Caco-2 (cell line): ENCODE measurements at regions not wholly inside any gene's neighbourhood (a gene's known extent, or its start where the extent isn't known, plus 50 kb on each side); places are given as distances from the start of the nearest gene placed in this dataset.

Experiments used
- BruUV-seq: library from RNA; stranded (reverse); fragments of 400-500 nt; replicated peaks from 2 replicates; lab custom pipeline; 2021; lab: Mats Ljungman, UMichigan
- CTCF ChIA-PET: fragments of 300-600 bp; sonication (Branson Sonifier 250); formaldehyde crosslinking; loops from one replicate; lab custom pipeline; 2022; ENCODE audit warnings: antibody characterized with exemption; lab: Charles Lee
- POLR2A ChIA-PET: fragments of 300-600 bp; sonication (Branson Sonifier 250); formaldehyde crosslinking; loops from one replicate; lab custom pipeline; 2022; ENCODE audit warnings: antibody characterized with exemption; lab: Charles Lee
- DNase-seq, 2 experiments: peaks; one replicate each; pipeline versions ENCODE4 v3.0.0 to v3.0.0-alpha.2; 2020 to 2022
- H3K27me3 ChIP-seq: replicated peaks from 2 replicates; pipeline ENCODE4 v1.6.0; 2011; ENCODE audit warnings: low read length; ENCODE audit not compliant: control insufficient read depth, insufficient read depth
- H3K36me3 ChIP-seq: 2 replicates; pipeline ENCODE4 v1.5.1; 2011; ENCODE audit warnings: low read length; ENCODE audit not compliant: control insufficient read depth, insufficient read depth
- H3K4me1 ChIP-seq: fragments of 250-450 bp; sonication (Bioruptor Pico); 2 replicates; pipeline ENCODE4 v1.5.1; 2020; ENCODE audit warnings: mild to moderate bottlenecking
- H3K4me3 ChIP-seq: 2 replicates; pipeline ENCODE4 v1.5.1; 2011; ENCODE audit warnings: low read depth, mild to moderate bottlenecking, control low read depth, low read length
- H3K9me3 ChIP-seq: fragments of 250-450 bp; sonication (Bioruptor Pico); 2 replicates; pipeline ENCODE4 v1.5.1; 2020; ENCODE audit warnings: mild to moderate bottlenecking, moderate library complexity
- H3K27ac Mint-ChIP-seq: one replicate; pipeline ENCODE4 v1.8.0; 2022; ENCODE audit warnings: mixed read lengths; ENCODE audit not compliant: unreplicated experiment
- H3K27me3 Mint-ChIP-seq: one replicate; pipeline ENCODE4 v1.8.0; 2022; ENCODE audit warnings: mixed read lengths; ENCODE audit not compliant: insufficient read depth, unreplicated experiment
- H3K36me3 Mint-ChIP-seq: one replicate; pipeline ENCODE4 v1.8.0; 2022; ENCODE audit warnings: mild to moderate bottlenecking, mixed read lengths; ENCODE audit not compliant: insufficient read depth, unreplicated experiment
- H3K4me1 Mint-ChIP-seq: one replicate; pipeline ENCODE4 v1.8.0; 2022; ENCODE audit warnings: low read depth, mixed read lengths; ENCODE audit not compliant: unreplicated experiment
- H3K4me3 Mint-ChIP-seq: one replicate; pipeline ENCODE4 v1.8.0; 2022; ENCODE audit warnings: mild to moderate bottlenecking, moderate library complexity, mixed read lengths; ENCODE audit not compliant: unreplicated experiment
- H3K9me3 Mint-ChIP-seq: one replicate; pipeline ENCODE4 v1.8.0; 2022; ENCODE audit warnings: mixed read lengths; ENCODE audit not compliant: unreplicated experiment
- intact Hi-C: fragments of 100-400 bp; cut with micrococcal nuclease; formaldehyde crosslinking; loops from one replicate; pipeline ENCODE4 v1.10.0; 2022; ENCODE audit not compliant: unreplicated experiment
- TF ChIP-seq, protein P1 (sequence below), 2 experiments: fragments of 200-600 bp in 1 of 2; IDR thresholded peaks; 1 replicate in 1 of 2; 2 replicates in 1 of 2; pipeline versions ENCODE4 v1.5.1 to v1.8.0; 2011 to 2022; ENCODE audit warnings: antibody characterized with exemption in 1 of 2, control low read depth in 1 of 2, inconsistent platforms in 1 of 2, low read depth in 1 of 2, low read length in 1 of 2, mild to moderate bottlenecking in 1 of 2, moderate library complexity in 1 of 2; ENCODE audit not compliant: insufficient read depth in 1 of 2, severe bottlenecking in 1 of 2, unreplicated experiment in 1 of 2

GRCh38 chr19:31204115-31204514, 145.1 kb downstream of the TSHZ3 start:
- ChIA-PET POLR2A (no interaction called here), CTCF (no interaction called here)
- Mint-ChIP-seq H3K4me1 (no peaks in the 10 kb centered on the region), H3K4me3 (no peak overlapping the region), H3K9me3 (no peaks in the 10 kb centered on the region), H3K27me3 (peaks cover 14% of the 10 kb centered on the region), H3K36me3 (no peaks in the 10 kb centered on the region), H3K27ac (no peak overlapping the region)
- TF ChIP-seq, protein P1, sequence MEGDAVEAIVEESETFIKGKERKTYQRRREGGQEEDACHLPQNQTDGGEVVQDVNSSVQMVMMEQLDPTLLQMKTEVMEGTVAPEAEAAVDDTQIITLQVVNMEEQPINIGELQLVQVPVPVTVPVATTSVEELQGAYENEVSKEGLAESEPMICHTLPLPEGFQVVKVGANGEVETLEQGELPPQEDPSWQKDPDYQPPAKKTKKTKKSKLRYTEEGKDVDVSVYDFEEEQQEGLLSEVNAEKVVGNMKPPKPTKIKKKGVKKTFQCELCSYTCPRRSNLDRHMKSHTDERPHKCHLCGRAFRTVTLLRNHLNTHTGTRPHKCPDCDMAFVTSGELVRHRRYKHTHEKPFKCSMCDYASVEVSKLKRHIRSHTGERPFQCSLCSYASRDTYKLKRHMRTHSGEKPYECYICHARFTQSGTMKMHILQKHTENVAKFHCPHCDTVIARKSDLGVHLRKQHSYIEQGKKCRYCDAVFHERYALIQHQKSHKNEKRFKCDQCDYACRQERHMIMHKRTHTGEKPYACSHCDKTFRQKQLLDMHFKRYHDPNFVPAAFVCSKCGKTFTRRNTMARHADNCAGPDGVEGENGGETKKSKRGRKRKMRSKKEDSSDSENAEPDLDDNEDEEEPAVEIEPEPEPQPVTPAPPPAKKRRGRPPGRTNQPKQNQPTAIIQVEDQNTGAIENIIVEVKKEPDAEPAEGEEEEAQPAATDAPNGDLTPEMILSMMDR (IDR thresholded peaks at IDR 0.05; ENCODE audit: insufficient read depth in 1 of 2, low read depth in 1 of 2, low read length in 1 of 2, severe bottlenecking in 1 of 2, unreplicated experiment in 1 of 2), result no peak
- Histone ChIP-seq H3K27me3 (no peaks in the 10 kb centered on the region), H3K4me3 (no peak overlapping the region), H3K36me3 (no peaks in the 10 kb centered on the region), H3K4me1 (no peaks in the 10 kb centered on the region), H3K9me3 (no peaks in the 10 kb centered on the region; the same call in 1 of the 2 replicates)
- intact Hi-C loops, result no loop called here
- no peak for DNase-seq
- BruUV-seq, result no TSS peak

- no peaks in the 10 kb centered on the region for H3K36me3 Mint-ChIP-seq
- intact Hi-C loops, result no loop called here
- no peaks in the 10 kb centered on the region for H3K4me1 Mint-ChIP-seq
- TF ChIP-seq, protein P1 (IDR thresholded peaks at IDR 0.05; ENCODE audit: insufficient read depth in 1 of 2, low read depth in 1 of 2, low read length in 1 of 2, severe bottlenecking in 1 of 2, unreplicated experiment in 1 of 2), result no peak
- ChIA-PET POLR2A (no interaction called here), CTCF (no interaction called here)
- Histone ChIP-seq H3K36me3 (no peaks in the 10 kb centered on the region), H3K27me3 (no peaks in the 10 kb centered on the region), H3K4me1 (no peaks in the 10 kb centered on the region), H3K4me3 (no peak overlapping the region), H3K9me3 (peaks cover 12% of the 10 kb centered on the region; the same call in 1 of the 2 replicates)
- no peak overlapping the region for H3K4me3 Mint-ChIP-seq
- no peak for DNase-seq
- no TSS peak for BruUV-seq
- no peak overlapping the region for H3K27ac Mint-ChIP-seq
- H3K9me3 Mint-ChIP-seq, result no peaks in the 10 kb centered on the region
- peaks cover 5% of the 10 kb centered on the region for H3K27me3 Mint-ChIP-seq
Measured at GRCh38 chr19:31185261-31185660, 164.0 kb downstream of the TSHZ3 start.

- TF ChIP-seq, protein P1 (IDR thresholded peaks at IDR 0.05; ENCODE audit: insufficient read depth in 1 of 2, low read depth in 1 of 2, low read length in 1 of 2, severe bottlenecking in 1 of 2, unreplicated experiment in 1 of 2), result no peak
- H3K9me3 ChIP-seq, result no peaks in the 10 kb centered on the region
- H3K27me3 Mint-ChIP-seq, result peaks cover 8% of the 10 kb centered on the region
- no peaks in the 10 kb centered on the region for H3K4me1 Mint-ChIP-seq
- H3K9me3 Mint-ChIP-seq, result peaks cover 12% of the 10 kb centered on the region
- intact Hi-C loops, result no loop called here
- DNase-seq, result no peak
- no peak overlapping the region for H3K27ac Mint-ChIP-seq
- ChIA-PET CTCF (no interaction called here), POLR2A (no interaction called here)
- no peaks in the 10 kb centered on the region for H3K27me3 ChIP-seq
- H3K36me3 Mint-ChIP-seq, result no peaks in the 10 kb centered on the region
- H3K4me3 ChIP-seq, result no peak overlapping the region
- H3K4me3 Mint-ChIP-seq, result no peak overlapping the region
- H3K36me3 ChIP-seq, result no peaks in the 10 kb centered on the region
- no TSS peak for BruUV-seq
- no peaks in the 10 kb centered on the region for H3K4me1 ChIP-seq
Measured at GRCh38 chr19:31181535-31181934, 167.7 kb downstream of the TSHZ3 start.
